Stimulated activated CD4-positive, alpha-beta T cell treated with anti-CD3 and anti-CD28 coated beads, TNF-alpha, amount 100 ng/mL, for 48 hours (primary cell): ENCODE measurements at regions not wholly inside any gene's neighbourhood (a gene's known extent, or its start where the extent isn't known, plus 50 kb on each side); places are given as distances from the start of the nearest gene placed in this dataset.
"Not testable (repeated sequence)": the region's sequence is repeated elsewhere in the genome, so short reads cannot be mapped to it uniquely, and the experiment has no call there.

Source experiments
- DNase-seq, 3 donors: peaks; one replicate each; pipeline ENCODE4 v3.0.0-alpha.2; 2020; ENCODE audit warnings: low read depth in 3 of 3

DNA sequence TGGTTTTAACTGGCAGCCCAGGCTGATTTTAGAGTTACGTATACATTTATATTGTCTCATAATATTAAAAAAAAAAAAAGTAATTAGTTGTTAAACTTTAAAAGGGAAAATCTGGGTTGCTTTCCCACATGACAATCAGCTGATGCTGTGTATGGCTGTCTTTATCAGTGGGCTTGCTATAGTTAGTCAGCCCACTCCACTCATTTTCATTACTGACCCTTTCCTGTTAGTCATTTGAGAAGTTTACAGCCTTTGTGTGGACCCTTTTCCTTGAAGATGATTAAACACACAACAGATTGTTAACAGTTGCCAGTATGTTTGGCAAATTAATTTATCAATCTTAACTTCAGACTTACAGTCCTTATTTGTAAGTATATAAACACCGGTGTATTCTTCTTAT is 164.5 kb upstream of the AGR3 start:
- DNase-seq, result no peak

DNA sequence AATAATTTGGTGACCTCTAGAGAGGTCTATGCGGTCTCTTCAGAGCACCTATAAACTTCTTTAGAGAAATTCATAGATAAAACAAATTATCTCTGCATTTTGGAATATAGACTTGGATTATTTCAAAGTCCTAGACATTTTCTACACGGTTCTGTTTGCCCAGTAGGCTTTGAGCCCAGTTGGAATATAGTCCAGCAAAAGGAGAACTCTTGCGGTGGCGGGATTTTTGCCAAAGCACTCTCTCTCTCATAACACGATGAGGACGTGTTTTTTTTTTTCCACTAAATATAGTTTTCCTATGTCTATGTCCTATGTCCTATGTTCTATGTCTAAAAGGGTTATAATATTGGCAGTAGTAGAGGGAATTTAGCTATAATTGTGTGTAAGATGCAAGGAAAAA is 164.9 kb upstream of the AGR3 start:
- no peak for DNase-seq

DNA sequence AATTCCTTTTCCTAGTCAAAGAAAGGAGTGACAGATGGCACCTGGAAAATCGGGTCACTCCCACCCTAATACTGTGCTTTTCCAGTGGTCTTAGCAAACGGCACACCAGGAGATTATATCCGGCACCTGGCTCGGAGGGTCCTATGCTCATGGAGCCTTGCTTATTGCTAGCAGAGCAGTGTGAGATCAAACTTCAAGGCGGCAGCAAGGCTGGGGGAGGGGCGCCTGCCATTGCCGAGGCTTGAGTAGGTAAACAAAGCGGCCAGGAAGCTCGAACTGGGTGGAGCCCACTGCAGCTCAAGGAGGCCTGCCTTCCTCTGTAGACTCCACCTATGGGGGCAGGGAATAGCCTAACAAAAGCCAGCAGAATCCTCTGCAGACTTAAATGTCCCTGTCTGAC is 171.4 kb upstream of the AGR3 start:
- not testable (repeated sequence) for DNase-seq

DNA sequence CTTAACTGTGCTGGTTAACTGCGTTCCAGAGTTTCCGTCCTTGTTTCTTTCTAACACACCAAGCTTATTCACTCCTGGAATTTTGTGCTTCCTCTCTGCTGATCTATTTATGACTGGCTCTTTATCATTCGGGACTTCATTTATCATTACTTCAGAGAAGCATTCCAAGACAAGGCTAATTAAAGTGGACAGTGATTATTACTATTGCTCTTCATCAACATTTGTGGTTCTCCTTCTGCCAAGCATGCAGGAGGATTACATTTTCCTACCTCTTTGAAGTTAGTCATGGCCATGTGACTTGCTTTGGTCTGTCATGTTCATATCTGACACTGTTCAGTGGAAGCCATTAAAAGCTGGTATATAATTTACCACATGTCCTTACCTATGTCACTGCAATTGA is 172.4 kb upstream of the AGR3 start:
- DNase-seq, result no peak

DNA sequence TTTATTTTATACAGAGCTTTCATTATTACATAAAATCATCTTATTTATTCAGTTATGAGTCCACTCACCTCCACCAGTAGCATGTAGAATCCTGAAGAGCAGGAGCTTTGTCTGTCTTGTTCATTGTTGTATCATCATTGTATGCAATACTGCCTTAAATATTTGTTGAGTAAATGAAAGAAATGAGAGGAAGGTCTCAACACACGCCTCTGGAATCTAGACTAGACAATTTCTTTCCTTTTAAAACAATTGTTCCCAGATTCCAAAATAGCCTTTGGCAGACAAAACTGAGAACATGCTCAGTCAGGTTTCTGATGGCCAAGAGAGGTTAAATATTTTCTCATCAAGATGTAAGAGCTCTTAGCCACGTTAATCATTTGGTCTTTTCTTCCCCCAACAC is 173.1 kb upstream of the AGR3 start:
- no peak for DNase-seq

DNA sequence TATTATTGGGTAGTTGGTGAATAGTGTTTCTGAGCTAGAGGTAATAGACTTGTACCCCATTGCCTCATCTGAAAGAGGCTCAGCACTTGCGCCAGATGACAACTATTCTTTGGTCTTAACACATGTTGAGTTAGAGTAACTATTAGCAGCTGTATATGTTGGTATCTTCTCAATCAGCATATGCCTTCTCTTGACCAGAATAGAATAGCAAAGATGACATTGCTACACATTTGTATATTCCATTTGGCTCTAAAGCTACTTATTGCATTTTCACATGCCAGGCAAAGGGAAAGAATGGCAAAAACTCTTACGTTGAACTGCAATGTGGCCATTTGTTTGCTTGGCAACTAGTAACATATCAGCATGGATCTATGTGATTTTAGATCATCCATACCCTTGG is 173.8 kb upstream of the AGR3 start:
- DNase-seq, result no peak

DNA sequence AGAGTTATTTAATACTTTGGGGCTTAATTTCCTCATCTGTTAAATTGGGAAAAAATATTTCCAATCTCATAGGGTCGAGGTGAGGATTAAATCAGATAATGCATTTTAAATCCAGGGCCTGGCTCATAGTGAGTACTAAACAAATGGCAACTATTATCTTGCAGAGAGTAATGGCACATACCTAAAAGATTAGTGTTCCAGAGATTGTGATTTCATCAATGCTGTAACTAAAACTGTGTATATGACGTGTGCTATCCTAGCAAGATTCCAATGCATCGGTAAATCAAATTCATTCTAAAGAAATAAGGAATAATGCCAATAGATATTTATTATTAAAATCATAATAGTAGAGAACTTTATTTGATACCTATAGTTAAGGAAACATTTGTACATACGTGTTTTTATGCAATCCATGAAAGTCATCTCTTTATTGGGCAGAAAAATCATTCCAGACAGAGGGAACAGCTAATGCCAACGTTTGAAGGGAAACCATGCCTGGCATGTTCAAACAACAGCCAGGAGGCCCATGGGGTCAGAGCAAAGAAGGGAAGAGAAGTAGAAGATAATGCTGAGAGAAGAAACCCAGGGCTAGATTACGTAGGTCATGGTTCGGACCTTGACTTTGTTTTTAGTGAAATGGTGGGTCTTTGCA is 174.8 kb upstream of the AGR3 start:
- no peak for DNase-seq

DNA sequence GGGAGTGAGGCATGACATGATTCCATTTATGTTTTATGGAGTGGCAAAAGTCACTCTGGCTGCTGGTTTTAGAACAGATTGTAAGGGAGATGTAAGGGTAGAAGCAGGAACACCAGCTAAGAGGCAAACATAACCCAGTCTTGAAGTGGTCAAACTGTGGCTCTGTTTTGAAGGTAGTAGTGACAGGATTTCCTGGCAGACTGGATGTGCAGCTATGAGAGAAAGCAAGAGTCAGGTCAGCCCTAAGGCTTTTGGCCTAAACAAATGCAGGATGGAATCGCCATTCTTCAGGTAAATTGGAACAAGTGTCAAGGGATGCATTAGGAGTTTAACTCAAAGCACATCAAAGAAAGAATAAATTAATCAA is 175.3 kb upstream of the AGR3 start:
- no peak for DNase-seq

DNA sequence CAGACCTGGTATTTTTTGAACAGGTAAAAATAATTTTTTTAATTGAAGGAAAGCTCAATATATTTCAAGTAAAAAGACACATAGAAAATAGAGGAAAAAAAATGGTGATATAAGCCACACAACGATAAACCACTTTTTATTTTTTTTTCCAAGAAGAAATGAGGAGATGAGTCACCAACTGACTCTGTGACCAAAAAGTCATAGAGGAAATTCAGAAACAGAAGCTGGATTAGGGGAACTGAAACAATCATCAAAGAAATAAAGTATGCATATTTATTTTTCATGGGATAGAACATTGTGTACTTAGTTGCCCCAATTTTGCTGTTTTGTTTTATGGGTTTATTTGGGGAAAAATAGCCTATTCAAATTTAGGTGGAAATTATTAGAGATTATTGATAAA is 176.8 kb upstream of the AGR3 start:
- DNase-seq, result no peak

DNA sequence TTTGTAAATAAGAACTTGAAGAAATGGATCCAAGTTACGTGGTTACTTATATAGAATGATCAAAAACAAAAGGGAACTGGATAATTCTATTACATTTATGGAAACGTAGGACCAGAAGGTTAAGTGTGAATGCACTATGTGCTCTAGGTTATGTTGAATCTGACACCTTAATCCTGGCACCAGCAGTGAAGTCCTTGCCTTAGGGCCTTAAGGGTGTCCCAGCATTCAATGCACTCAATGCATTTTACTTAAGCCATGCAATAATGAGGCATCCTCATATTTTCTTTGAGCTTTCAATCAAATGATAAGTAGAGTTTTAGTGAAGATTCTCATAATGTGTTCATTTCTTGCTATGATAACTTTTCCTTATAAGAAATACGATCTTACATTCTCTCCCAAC is 178.3 kb upstream of the AGR3 start:
- DNase-seq, result no peak

DNA sequence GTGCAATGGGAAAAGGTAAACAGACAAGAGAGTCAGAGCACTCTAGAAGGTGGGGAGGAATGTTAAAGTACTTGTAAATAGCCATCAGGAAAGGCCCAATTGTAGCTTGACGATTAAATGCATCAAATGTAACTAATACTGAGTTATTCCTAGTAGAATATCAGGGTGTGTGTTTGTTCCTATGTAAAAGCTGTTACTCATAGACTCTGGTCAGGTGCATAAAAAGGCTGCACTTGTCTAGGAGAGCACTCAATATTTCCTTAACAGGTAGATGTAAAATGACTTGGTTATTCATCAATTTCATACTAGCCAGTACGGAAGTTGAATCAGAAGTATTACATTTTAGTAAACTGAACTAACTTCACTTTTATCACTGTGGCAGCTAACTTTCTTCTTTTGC is 179.7 kb upstream of the AGR3 start:
- no peak for DNase-seq

DNA sequence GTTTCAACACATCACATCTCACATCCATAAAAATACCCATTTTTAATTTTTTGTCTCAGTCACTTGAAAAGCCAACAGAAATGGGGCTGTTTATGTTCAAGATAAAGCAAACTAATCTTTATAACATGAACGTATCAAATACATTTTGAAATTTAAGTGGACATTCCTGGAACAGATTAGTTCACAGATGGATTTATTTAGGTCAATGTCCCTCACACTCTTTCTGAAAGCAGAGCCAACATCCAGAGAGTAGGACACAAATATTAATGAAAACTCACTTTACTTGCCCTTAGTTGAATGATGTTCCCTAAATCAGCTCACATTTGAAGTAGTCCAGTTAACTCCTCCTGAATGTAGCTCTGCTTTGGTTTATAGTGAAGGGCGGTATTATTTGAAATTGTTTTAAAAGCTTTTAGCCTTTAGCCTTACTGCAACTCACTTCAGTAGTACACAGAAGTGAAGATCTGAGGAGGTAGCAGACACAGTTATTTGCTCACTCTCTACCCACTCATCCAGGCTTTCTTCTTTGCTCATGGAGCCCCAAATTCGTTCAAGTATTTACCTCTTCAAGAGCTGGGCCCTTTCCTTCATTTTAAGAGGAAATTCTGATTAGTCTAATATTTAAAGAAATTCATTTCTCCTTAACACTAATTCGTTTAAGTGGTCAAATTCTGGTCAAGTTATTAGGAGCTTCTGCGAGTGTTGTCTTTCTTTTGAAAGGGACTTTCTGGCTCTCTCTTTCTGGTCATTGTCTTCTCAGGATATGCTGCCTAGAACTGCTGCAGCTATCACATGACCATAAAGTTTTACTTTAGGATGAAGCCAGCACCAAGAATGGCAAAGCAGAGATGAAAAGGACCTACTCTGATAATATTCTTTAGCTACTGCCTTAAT is 180.6 kb upstream of the AGR3 start:
- no peak for DNase-seq

DNA sequence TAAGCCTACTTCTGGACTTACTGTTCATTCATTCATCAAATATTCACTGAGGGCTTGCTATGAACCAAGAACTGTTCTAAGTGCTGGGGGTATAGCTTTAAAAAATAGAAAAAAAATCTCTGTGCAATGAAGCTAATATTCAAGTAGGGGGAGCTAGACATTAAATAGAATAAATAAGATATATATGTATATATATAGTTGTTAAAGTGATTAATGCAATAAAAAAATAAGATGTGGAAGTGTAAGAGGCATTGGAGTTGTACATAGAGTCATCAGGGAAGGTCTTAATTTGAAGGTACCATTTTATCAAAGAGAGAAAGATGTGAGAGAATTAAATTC is 181.2 kb upstream of the AGR3 start:
- DNase-seq, result no peak

DNA sequence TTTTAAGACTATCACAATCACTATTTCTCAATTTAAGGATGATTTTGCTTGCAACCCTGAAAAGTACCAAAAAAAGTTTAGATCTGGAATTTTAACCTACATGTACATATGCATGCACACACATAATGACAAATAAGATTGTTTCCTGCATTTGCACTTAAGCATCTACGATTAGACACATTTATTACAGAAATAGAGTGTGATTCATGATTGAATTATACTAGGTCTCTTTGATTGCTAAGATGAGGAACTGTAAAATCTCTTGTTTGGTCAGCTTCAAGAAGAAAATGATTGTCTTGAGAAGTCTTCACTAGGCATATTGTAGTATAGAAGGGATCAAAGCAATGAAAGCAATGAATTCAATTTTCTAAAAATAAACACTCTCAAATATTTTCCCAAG is 185.9 kb upstream of the AGR3 start:
- no peak for DNase-seq

DNA sequence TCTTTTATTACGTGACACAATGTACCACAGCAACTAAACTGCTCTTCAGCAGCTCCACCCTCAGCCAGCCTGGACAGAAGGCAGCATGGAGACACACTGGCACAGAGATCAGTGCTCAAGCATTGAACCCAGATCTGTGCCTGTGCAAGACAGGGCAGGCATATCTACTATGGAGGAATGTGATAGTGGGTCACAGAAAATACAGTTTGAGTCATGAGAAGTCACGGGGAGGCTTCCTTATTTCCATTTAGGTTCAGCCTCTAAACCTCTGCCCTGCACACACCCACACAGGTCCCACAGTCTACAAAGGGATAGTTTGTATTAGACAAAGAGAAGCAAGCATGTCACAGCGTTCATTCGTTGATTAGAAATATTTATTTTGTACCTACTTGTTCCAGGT is 187.4 kb upstream of the AGR3 start:
- DNase-seq, result no peak

DNA sequence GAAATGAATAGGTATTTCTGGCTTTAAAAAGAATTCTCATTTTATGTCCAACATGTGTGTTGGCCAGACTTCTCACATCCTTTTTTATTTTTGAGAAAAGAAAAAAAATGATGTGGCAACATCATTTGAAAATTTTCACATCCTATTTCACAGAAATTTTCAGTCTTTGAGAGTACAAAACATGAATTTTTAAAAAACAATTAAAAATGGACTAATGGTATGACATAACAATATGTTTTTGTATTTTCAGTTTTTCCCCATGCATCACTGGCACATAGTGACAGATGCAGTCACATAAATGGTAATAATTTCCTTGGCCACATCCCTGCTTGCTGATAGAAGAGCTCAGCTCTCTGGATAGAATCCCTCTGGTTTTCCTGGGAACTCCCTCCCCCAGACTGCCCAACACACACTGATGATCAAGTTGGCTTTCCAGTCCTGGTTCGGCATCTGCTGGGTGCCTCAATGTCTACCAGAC is 188.5 kb upstream of the AGR3 start:
- no peak for DNase-seq

DNA sequence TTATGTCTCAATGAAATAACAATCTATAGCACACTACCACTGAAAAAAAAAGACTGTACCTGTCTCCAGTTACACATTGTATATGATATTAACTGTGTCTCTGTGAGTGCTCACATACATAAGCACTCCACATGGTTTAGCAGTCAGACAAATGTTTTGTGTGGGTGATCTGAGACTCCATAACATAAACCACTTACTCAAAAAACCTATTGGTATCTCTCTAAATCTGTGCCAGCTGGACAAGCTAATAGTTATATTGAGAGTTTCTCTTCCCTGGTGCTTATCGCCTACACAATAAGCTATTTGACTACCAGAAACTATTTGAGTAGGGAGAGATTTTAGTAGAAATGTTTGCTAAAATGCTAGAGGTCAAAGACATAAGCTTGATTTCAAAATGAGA is 190.1 kb upstream of the AGR3 start:
- DNase-seq, result no peak

DNA sequence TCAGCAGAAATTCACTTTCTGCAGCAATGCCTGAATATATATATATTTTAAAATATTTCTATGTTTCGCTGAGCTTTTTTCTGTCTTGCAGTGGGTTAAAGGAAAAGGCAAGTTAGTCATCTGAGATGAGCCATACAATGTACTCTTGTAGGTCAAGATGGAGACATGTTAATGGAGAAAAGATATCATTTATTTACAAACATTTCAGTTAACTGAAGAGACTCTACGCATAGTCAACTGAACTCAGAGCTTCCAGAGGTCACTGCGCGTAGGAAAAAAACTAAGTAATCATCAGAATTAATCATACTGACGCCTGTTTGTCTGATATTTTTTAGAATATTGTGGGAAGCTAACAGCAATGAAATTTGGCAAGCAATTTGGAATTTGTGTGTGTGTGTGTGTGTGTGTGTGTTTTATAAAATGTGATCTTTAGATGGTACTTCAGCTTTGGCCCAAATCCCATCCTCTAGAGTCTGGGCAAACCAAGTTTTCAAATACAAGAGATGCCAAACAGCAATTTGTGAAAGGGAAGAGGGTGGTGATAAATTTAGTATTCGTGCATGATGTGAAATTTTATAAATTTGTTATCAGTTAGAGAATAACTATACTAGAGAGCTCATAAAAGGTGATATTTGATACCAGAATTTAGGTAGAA is 193.9 kb upstream of the AGR3 start:
- DNase-seq, result no peak

DNA sequence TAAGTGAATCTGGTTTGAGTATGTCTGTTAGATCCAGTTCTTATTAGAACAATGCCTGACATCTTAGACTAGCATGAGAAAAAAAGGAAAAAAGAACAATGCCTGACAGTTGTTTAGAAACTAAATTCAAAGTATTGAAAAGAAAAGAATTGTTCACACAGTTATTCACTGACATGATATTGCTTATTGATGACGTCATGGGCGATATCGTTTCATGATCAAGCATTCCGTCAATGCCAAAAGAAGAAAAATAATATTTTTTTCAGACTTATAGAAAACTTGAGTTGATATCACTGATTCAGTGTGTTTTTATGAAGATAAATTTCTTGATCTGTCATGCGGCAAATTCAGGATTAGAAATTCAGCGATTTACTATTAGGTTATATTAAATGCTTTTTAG is 196.5 kb upstream of the AGR3 start:
- DNase-seq, result no peak

DNA sequence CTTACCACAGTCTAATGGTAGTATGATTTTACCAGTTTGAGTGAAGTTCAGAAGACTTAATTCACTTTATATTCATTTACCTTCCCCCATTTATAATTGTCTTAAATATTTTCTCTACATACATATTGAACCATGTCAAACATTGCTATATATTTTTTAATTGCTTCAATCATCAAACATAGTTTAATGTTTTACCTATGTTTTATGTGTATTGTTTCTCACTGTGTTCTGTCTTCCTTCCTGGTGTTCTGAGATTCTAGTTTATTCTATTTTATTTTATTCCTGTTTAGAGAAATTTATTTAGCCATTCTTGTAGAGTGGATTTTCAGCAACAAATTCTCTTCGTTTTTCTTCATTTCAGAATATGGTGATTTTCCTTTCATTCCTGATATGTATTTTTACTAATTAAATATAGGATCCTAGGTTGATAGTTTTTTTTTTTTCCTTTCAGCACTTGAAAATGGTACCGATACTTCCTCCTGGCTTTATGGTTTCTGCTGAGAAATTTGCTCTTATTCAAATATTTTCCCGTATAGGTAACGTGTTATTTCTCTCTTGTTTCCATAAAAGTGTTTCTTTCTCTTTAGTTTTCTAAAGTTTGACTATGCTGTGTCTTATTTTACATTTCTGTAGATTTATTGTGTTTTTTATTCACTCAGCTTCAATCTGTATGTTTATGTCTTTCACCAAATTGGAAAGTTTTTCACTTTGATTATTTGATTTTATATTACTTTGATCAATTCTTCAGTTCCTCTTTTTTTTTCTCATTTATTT is 201.8 kb upstream of the AGR3 start:
- no peak for DNase-seq

DNA sequence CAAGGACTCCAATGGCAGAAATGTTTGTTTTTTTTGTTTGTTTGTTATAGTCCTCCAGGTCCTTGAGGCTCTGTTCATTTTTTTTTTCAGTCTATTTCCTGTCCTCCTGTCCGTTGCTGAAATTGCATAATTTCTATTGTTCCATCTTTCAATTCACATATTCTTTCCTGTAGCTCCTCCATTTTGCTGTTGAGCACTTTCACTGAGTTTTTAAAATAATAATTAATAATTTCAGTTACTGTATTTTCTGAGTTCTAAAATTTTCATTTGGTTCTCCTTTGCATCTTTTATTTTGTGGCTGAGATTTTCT is 202.3 kb upstream of the AGR3 start:
- DNase-seq, result no peak

DNA sequence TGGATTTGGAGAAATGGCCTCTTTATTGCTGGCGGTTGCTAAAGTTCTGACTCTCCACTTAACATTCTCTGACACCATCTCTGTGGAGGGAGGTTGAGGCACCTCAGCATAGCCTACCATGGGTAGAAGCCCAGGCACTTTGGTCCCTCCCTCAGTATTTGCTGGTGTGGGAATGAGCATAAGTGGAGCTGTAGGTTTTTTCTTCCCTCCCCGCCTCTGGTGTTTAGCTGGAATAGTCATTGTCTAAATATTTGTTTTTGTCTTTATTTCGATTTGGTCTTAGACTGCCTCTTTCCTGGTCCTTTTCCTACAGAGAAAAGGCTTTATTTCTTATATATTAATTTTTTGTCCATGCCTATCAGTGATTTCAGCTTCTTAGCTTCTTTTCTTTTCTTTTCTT is 203.4 kb upstream of the AGR3 start:
- DNase-seq, result no peak

DNA sequence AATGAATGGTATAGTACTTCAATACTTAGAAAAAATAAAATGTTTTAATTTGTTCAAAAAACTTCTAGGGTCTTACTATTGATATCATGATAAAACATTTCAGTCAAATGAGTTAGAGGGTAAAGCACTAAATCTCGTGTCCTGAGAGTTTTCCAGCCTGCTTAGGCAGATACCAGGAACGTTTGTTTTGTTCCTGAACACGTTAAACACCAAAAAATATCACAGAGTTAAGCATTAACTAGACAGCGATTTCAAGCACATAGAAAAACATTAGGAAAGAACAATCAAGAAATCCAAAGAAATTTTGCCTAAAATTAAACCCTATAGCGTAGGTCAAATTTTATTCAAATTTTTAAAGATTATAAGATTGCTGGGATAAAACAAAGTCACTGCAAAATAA is 204.6 kb upstream of the AGR3 start:
- DNase-seq, result no peak
